ENCODE measurements at regions not wholly inside any gene's neighbourhood (a gene's known extent, or its start where the extent isn't known, plus 50 kb on each side); places are given as distances from the start of the nearest gene placed in this dataset.

- no peak overlapping the region for H3K27ac ChIP-seq
- H3K4me1 ChIP-seq: peaks cover 0 to 3% of the 10 kb centered on the region in 2 donors
- TF ChIP-seq, protein P1, sequence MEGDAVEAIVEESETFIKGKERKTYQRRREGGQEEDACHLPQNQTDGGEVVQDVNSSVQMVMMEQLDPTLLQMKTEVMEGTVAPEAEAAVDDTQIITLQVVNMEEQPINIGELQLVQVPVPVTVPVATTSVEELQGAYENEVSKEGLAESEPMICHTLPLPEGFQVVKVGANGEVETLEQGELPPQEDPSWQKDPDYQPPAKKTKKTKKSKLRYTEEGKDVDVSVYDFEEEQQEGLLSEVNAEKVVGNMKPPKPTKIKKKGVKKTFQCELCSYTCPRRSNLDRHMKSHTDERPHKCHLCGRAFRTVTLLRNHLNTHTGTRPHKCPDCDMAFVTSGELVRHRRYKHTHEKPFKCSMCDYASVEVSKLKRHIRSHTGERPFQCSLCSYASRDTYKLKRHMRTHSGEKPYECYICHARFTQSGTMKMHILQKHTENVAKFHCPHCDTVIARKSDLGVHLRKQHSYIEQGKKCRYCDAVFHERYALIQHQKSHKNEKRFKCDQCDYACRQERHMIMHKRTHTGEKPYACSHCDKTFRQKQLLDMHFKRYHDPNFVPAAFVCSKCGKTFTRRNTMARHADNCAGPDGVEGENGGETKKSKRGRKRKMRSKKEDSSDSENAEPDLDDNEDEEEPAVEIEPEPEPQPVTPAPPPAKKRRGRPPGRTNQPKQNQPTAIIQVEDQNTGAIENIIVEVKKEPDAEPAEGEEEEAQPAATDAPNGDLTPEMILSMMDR (IDR thresholded peaks at IDR 0.05 in 4 of 5, conservative IDR thresholded peaks at IDR 0.05 in 1 of 5): no peak
- no peak for TF ChIP-seq POLR2A (IDR thresholded peaks at IDR 0.05)
- DNase-seq: no peak
- H3K27me3 ChIP-seq: no peaks in the 10 kb centered on the region
- H3K4me3 ChIP-seq: no peak overlapping the region
- no peaks in the 10 kb centered on the region for H3K9me3 ChIP-seq
- in situ Hi-C loops (cut with MboI; ENCODE audit: low sequenced_read_pairs in 4 of 4): no loop called here
- intact Hi-C loops (cut with DNase I; ENCODE audit: low total_unique reads): no loop called here
- ATAC-seq: no peak
- no peaks in the 10 kb centered on the region for H3K36me3 ChIP-seq
Measured at GRCh38 chr12:124190312-124191023, 104.4 kb upstream of the RFLNA start.

- Histone ChIP-seq H3K36me3 (no peaks in the 10 kb centered on the region), H3K27me3 (no peaks in the 10 kb centered on the region), H3K9me3 (no peaks in the 10 kb centered on the region), H3K4me3 (no peak overlapping the region), H3K4me1 (peaks cover 0 to 3% of the 10 kb centered on the region in 2 donors), H3K27ac (no peak overlapping the region)
- ATAC-seq (no peak), DNase-seq (no peak)
- intact Hi-C loops (cut with DNase I; ENCODE audit: low total_unique reads) (no loop called here), in situ Hi-C loops (cut with MboI; ENCODE audit: low sequenced_read_pairs in 4 of 4) (no loop called here)
- TF ChIP-seq, protein P1 (IDR thresholded peaks at IDR 0.05 in 4 of 5, conservative IDR thresholded peaks at IDR 0.05 in 1 of 5): no peak
- TF ChIP-seq POLR2A (IDR thresholded peaks at IDR 0.05): no peak
Measured at GRCh38 chr12:124191024-124191359, 103.9 kb upstream of the RFLNA start.

DNA sequence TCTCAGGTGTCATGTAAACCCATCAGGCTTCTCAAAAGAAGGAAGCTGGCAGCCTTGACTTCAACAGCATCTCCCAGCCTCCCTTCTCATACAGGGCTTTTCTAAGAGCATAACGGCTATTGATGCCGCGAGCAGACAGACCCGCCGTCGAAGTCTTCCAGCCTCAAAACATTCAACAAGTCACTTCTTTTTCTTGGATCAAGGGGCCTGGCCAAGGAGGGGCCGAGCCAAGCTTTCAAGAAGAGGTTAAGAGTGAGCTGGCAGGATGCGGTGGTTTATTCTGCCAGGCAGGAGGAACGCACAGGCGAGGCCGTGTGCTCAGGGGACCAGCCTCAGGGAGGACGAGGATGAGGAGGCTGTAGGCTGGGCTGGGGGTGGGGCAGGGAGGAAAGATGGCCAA is 102.9 kb upstream of the RFLNA start:
- intact Hi-C loops (cut with DNase I; ENCODE audit: low total_unique reads): no loop called here

DNA sequence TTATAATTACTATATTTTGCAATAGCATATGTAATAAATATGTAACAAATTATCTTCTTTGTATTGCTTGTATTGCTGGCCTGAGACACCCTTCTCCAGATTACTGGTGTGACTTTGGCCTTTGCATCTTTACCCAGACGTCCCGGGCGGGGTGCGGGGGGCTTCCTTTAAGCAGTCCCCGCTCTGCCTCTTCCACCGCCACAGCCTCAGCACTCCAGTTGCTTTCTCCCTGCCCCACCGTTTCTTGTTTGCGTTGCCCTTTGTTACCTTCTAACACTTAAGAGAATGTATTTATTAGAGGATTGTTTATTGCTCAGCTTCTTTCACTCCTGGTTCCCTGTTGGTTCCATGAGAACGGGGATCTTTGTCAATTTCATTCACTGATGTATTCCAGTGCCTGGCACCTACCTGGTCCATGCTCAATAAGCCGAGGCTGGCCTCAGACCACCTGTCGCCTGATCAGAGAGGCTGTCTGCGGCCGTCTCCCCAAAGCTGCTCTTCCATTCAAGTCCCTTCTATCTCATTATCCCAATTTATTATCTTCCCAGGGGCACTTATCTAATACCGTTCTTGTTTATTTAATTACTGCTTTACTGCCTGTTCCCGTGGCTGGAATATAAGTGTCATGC is 100.5 kb upstream of the RFLNA start:
- H3K27ac ChIP-seq: no peak overlapping the region
- DNase-seq: no peak
- H3K4me3 ChIP-seq: no peak overlapping the region
- H3K36me3 ChIP-seq: no peaks in the 10 kb centered on the region
- intact Hi-C loops (cut with DNase I; ENCODE audit: low total_unique reads) (no loop called here), in situ Hi-C loops (cut with MboI; ENCODE audit: low sequenced_read_pairs in 4 of 4) (no loop called here)
- H3K27me3 ChIP-seq: no peaks in the 10 kb centered on the region
- TF ChIP-seq POLR2A (IDR thresholded peaks at IDR 0.05): no peak
- TF ChIP-seq, protein P1 (IDR thresholded peaks at IDR 0.05 in 4 of 5, conservative IDR thresholded peaks at IDR 0.05 in 1 of 5): no peak
- no peak for ATAC-seq
- no peaks in the 10 kb centered on the region for H3K4me1 ChIP-seq
- H3K9me3 ChIP-seq: no peaks in the 10 kb centered on the region

More for the DNA sequence above, 102.9 kb upstream of the RFLNA start:
- in situ Hi-C loops (cut with MboI; ENCODE audit: low sequenced_read_pairs in 4 of 4): no loop called here
- peaks cover 0 to 3% of the 10 kb centered on the region in 2 donors for H3K4me1 ChIP-seq
- no peaks in the 10 kb centered on the region for H3K27me3 ChIP-seq
- ATAC-seq (no peak), DNase-seq (no peak)
- no peaks in the 10 kb centered on the region for H3K36me3 ChIP-seq
- no peaks in the 10 kb centered on the region for H3K9me3 ChIP-seq
- H3K4me3 ChIP-seq: no peak overlapping the region
- TF ChIP-seq POLR2A (IDR thresholded peaks at IDR 0.05): no peak
- TF ChIP-seq, protein P1 (IDR thresholded peaks at IDR 0.05 in 4 of 5, conservative IDR thresholded peaks at IDR 0.05 in 1 of 5): no peak
- no peak overlapping the region for H3K27ac ChIP-seq
